Caco-2 (cell line): ENCODE measurements at regions not wholly inside any gene's neighbourhood (a gene's known extent, or its start where the extent isn't known, plus 50 kb on each side); places are given as distances from the start of the nearest gene placed in this dataset.
"Not testable (repeated sequence)": the region's sequence is repeated elsewhere in the genome, so short reads cannot be mapped to it uniquely, and the experiment has no call there.

ENCODE experiments used
- BruUV-seq: library from RNA; stranded (reverse); fragments of 400-500 nt; replicated peaks from 2 replicates; lab custom pipeline; 2021; lab: Mats Ljungman, UMichigan
- CTCF ChIA-PET: fragments of 300-600 bp; sonication (Branson Sonifier 250); formaldehyde crosslinking; loops from one replicate; lab custom pipeline; 2022; ENCODE audit warnings: antibody characterized with exemption; lab: Charles Lee
- POLR2A ChIA-PET: fragments of 300-600 bp; sonication (Branson Sonifier 250); formaldehyde crosslinking; loops from one replicate; lab custom pipeline; 2022; ENCODE audit warnings: antibody characterized with exemption; lab: Charles Lee
- DNase-seq, 2 experiments: peaks; one replicate each; pipeline versions ENCODE4 v3.0.0 to v3.0.0-alpha.2; 2020 to 2022
- H3K27me3 ChIP-seq: replicated peaks from 2 replicates; pipeline ENCODE4 v1.6.0; 2011; ENCODE audit warnings: low read length; ENCODE audit not compliant: control insufficient read depth, insufficient read depth
- H3K36me3 ChIP-seq: 2 replicates; pipeline ENCODE4 v1.5.1; 2011; ENCODE audit warnings: low read length; ENCODE audit not compliant: control insufficient read depth, insufficient read depth
- H3K4me1 ChIP-seq: fragments of 250-450 bp; sonication (Bioruptor Pico); 2 replicates; pipeline ENCODE4 v1.5.1; 2020; ENCODE audit warnings: mild to moderate bottlenecking
- H3K4me3 ChIP-seq: 2 replicates; pipeline ENCODE4 v1.5.1; 2011; ENCODE audit warnings: low read depth, mild to moderate bottlenecking, control low read depth, low read length
- H3K9me3 ChIP-seq: fragments of 250-450 bp; sonication (Bioruptor Pico); 2 replicates; pipeline ENCODE4 v1.5.1; 2020; ENCODE audit warnings: mild to moderate bottlenecking, moderate library complexity
- H3K27ac Mint-ChIP-seq: one replicate; pipeline ENCODE4 v1.8.0; 2022; ENCODE audit warnings: mixed read lengths; ENCODE audit not compliant: unreplicated experiment
- H3K27me3 Mint-ChIP-seq: one replicate; pipeline ENCODE4 v1.8.0; 2022; ENCODE audit warnings: mixed read lengths; ENCODE audit not compliant: insufficient read depth, unreplicated experiment
- H3K36me3 Mint-ChIP-seq: one replicate; pipeline ENCODE4 v1.8.0; 2022; ENCODE audit warnings: mild to moderate bottlenecking, mixed read lengths; ENCODE audit not compliant: insufficient read depth, unreplicated experiment
- H3K4me1 Mint-ChIP-seq: one replicate; pipeline ENCODE4 v1.8.0; 2022; ENCODE audit warnings: low read depth, mixed read lengths; ENCODE audit not compliant: unreplicated experiment
- H3K4me3 Mint-ChIP-seq: one replicate; pipeline ENCODE4 v1.8.0; 2022; ENCODE audit warnings: mild to moderate bottlenecking, moderate library complexity, mixed read lengths; ENCODE audit not compliant: unreplicated experiment
- H3K9me3 Mint-ChIP-seq: one replicate; pipeline ENCODE4 v1.8.0; 2022; ENCODE audit warnings: mixed read lengths; ENCODE audit not compliant: unreplicated experiment
- intact Hi-C: fragments of 100-400 bp; cut with micrococcal nuclease; formaldehyde crosslinking; loops from one replicate; pipeline ENCODE4 v1.10.0; 2022; ENCODE audit not compliant: unreplicated experiment
- TF ChIP-seq, protein P1 (sequence below), 2 experiments: fragments of 200-600 bp in 1 of 2; IDR thresholded peaks; 1 replicate in 1 of 2; 2 replicates in 1 of 2; pipeline versions ENCODE4 v1.5.1 to v1.8.0; 2011 to 2022; ENCODE audit warnings: antibody characterized with exemption in 1 of 2, control low read depth in 1 of 2, inconsistent platforms in 1 of 2, low read depth in 1 of 2, low read length in 1 of 2, mild to moderate bottlenecking in 1 of 2, moderate library complexity in 1 of 2; ENCODE audit not compliant: insufficient read depth in 1 of 2, severe bottlenecking in 1 of 2, unreplicated experiment in 1 of 2

- Histone ChIP-seq H3K4me1 (no peaks in the 10 kb centered on the region), H3K9me3 (no peaks in the 10 kb centered on the region), H3K36me3 (no peaks in the 10 kb centered on the region), H3K4me3 (no peak overlapping the region), H3K27me3 (no peaks in the 10 kb centered on the region)
- Mint-ChIP-seq H3K9me3 (no peaks in the 10 kb centered on the region), H3K36me3 (no peaks in the 10 kb centered on the region), H3K27me3 (no peaks in the 10 kb centered on the region), H3K4me3 (no peak overlapping the region), H3K4me1 (no peaks in the 10 kb centered on the region), H3K27ac (no peak overlapping the region)
- intact Hi-C loops, result no loop called here
- CTCF ChIA-PET, result no interaction called here
- no TSS peak for BruUV-seq
- DNase-seq, result peak in 1 of 2 experiments; percentile 1
- TF ChIP-seq, protein P1, sequence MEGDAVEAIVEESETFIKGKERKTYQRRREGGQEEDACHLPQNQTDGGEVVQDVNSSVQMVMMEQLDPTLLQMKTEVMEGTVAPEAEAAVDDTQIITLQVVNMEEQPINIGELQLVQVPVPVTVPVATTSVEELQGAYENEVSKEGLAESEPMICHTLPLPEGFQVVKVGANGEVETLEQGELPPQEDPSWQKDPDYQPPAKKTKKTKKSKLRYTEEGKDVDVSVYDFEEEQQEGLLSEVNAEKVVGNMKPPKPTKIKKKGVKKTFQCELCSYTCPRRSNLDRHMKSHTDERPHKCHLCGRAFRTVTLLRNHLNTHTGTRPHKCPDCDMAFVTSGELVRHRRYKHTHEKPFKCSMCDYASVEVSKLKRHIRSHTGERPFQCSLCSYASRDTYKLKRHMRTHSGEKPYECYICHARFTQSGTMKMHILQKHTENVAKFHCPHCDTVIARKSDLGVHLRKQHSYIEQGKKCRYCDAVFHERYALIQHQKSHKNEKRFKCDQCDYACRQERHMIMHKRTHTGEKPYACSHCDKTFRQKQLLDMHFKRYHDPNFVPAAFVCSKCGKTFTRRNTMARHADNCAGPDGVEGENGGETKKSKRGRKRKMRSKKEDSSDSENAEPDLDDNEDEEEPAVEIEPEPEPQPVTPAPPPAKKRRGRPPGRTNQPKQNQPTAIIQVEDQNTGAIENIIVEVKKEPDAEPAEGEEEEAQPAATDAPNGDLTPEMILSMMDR (IDR thresholded peaks at IDR 0.05; ENCODE audit: insufficient read depth in 1 of 2, low read depth in 1 of 2, low read length in 1 of 2, severe bottlenecking in 1 of 2, unreplicated experiment in 1 of 2), result no peak
- POLR2A ChIA-PET, result no interaction called here
Observed at GRCh38 chr9:78406933-78407332, 110.0 kb downstream of the PSAT1 start.

DNA sequence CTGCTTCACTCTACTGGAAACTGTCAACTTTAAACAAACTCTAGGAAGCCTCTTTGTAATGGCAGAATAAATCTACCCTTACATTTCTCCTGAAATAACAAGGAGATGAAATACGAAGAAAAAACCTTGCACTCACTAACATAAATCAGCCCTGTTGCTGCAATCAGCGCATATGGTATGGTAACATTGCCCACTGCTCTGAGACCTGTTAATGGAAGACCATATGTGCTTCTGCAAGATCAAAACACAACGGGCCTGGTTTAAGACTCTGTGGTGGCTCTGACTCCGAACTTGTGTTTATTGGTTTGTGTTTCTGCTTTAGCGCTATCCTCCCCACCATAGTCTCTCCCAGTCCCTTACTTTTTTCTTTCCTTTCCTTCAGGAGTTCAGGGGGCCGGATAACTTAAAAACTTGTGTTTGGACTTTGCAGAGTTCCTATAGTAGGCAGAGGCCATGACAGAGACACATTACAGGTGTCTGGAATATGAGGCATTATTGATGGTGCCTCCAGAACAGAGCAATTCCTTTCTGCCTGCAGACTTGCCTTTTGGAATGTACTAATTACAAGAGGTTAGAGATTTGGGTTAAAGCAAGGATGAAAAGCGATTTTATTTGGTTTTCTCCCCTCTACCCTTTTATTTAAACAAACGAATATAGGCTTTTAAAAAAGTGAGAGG lies 110.8 kb downstream of the PSAT1 start:
- H3K27me3 Mint-ChIP-seq, result no peaks in the 10 kb centered on the region
- intact Hi-C loops, result no loop called here
- ChIA-PET POLR2A (no interaction called here), CTCF (no interaction called here)
- no peaks in the 10 kb centered on the region for H3K36me3 Mint-ChIP-seq
- DNase-seq, result no peak
- TF ChIP-seq, protein P1 (IDR thresholded peaks at IDR 0.05; ENCODE audit: insufficient read depth in 1 of 2, low read depth in 1 of 2, low read length in 1 of 2, severe bottlenecking in 1 of 2, unreplicated experiment in 1 of 2), result no peak
- H3K4me3 ChIP-seq, result no peak overlapping the region
- no peaks in the 10 kb centered on the region for H3K4me1 ChIP-seq
- BruUV-seq, result no TSS peak
- no peaks in the 10 kb centered on the region for H3K4me1 Mint-ChIP-seq
- no peak overlapping the region for H3K4me3 Mint-ChIP-seq
- no peaks in the 10 kb centered on the region for H3K9me3 Mint-ChIP-seq
- no peaks in the 10 kb centered on the region for H3K27me3 ChIP-seq
- no peak overlapping the region for H3K27ac Mint-ChIP-seq
- no peaks in the 10 kb centered on the region for H3K9me3 ChIP-seq
- H3K36me3 ChIP-seq, result no peaks in the 10 kb centered on the region

DNA sequence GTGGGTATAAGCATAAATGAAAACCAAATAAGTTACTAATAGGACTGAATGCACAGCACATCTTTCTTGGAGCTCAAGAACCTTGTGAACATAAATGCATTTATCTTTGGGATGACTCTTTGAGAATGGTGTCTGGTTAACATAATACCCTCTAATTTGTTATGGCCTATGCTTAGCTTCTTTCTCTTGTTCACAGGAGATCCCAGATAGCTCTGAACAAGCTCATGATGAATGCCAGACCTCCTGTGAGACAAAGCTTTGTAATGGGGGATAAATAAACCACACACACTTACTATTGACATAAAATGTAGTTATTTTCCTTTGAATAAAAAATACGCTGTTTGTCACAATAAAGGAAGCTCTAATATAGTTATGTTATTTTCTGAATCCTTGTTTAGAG lies 111.5 kb downstream of the PSAT1 start:
- Histone ChIP-seq H3K27me3 (no peaks in the 10 kb centered on the region), H3K36me3 (no peaks in the 10 kb centered on the region), H3K9me3 (no peaks in the 10 kb centered on the region), H3K4me1 (no peaks in the 10 kb centered on the region), H3K4me3 (no peak overlapping the region)
- Mint-ChIP-seq H3K4me1 (no peaks in the 10 kb centered on the region), H3K27ac (no peak overlapping the region), H3K4me3 (no peak overlapping the region), H3K27me3 (no peaks in the 10 kb centered on the region), H3K9me3 (no peaks in the 10 kb centered on the region), H3K36me3 (no peaks in the 10 kb centered on the region)
- ChIA-PET CTCF (no interaction called here), POLR2A (no interaction called here)
- intact Hi-C loops, result no loop called here
- TF ChIP-seq, protein P1 (IDR thresholded peaks at IDR 0.05; ENCODE audit: insufficient read depth in 1 of 2, low read depth in 1 of 2, low read length in 1 of 2, severe bottlenecking in 1 of 2, unreplicated experiment in 1 of 2), result no peak
- no TSS peak for BruUV-seq
- no peak for DNase-seq

DNA sequence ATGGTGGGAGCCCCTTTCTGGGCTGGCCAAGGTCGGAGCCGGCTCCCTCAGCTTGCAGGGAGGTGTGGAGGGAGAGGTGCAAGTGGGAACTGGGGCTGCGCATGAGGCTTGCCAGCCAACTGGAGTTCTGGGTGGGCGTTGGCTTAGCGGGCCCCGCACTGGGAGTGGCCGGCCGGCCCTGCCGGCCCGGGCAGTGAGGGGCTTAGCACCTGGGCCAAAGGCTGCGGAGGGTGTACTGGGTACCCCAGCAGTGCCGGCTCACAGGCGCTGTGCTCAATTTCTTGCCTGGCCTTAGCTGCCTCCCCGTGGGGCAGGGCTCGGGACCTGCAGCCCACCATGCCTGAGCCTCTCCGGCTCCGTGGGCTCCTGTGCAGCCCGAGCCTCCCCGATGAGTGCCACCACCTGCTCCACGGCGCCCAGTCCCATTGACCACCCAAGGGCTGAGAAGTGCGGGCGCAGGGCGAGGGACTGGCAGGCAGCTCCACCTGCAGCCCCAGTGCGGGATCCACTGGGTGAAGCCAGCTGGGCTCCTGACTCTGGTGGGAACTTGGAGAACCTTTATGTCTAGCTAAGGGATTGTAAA lies 113.1 kb downstream of the PSAT1 start:
- CTCF ChIA-PET, POLR2A ChIA-PET, H3K27me3 Mint-ChIP-seq: not testable (repeated sequence)

More for the DNA sequence above, 113.1 kb downstream of the PSAT1 start:
- BruUV-seq, H3K9me3 ChIP-seq, H3K36me3 Mint-ChIP-seq, H3K27ac Mint-ChIP-seq, H3K4me3 ChIP-seq, H3K36me3 ChIP-seq, intact Hi-C loops, H3K9me3 Mint-ChIP-seq, H3K4me3 Mint-ChIP-seq, H3K4me1 Mint-ChIP-seq, H3K27me3 ChIP-seq, H3K4me1 ChIP-seq, DNase-seq: not testable (repeated sequence)
